Tibial nerve (tissue), 4 donors: ENCODE measurements at regions not wholly inside any gene's neighbourhood (a gene's known extent, or its start where the extent isn't known, plus 50 kb on each side); places are given as distances from the start of the nearest gene placed in this dataset.
A peak's percentile ranks its signal among the peaks of the same experiment; 100 is the strongest.

Experiments used
- DNase-seq, 2 donors: peaks; one replicate each; pipeline ENCODE4 v3.0.0-alpha.2; 2019; ENCODE audit warnings: low spot score in 2 of 2
- H3K27ac ChIP-seq, 4 donors: fragments of 200-600 bp; sonication (generic) in 3 of 4; one replicate each; pipeline ENCODE4 v1.5.1; 2017 to 2019; ENCODE audit warnings: mild to moderate bottlenecking in 1 of 4
- H3K27me3 ChIP-seq, 2 donors: fragments of 200-600 bp; sonication (generic) in 1 of 2; one replicate each; pipeline versions ENCODE4 v1.5.1 to v1.6.0; 2017 to 2019
- H3K36me3 ChIP-seq, 3 donors: fragments of 200-600 bp; sonication (generic); one replicate each; pipeline ENCODE4 v1.5.1; 2018 to 2019
- H3K4me1 ChIP-seq, 4 donors: fragments of 200-600 bp; sonication (generic) in 3 of 4; one replicate each; pipeline ENCODE4 v1.5.1; 2017 to 2019
- H3K4me3 ChIP-seq, 4 donors: fragments of 200-600 bp; sonication (generic) in 3 of 4; one replicate each; pipeline ENCODE4 v1.5.1; 2017 to 2019; ENCODE audit warnings: mild to moderate bottlenecking in 1 of 4, moderate library complexity in 1 of 4
- H3K9me3 ChIP-seq, 4 donors: fragments of 200-600 bp; sonication (generic) in 3 of 4; one replicate each; pipeline ENCODE4 v1.5.1; 2017 to 2019
- CTCF ChIP-seq, 5 experiments: fragments of 200-600 bp in 3 of 5; fragments of 450-650 bp in 2 of 5; sonication (generic) in 3 of 5; IDR thresholded peaks; one replicate each; pipeline ENCODE4 v1.5.1; 2016 to 2019; ENCODE audit warnings: antibody characterized with exemption in 5 of 5, mild to moderate bottlenecking in 3 of 5, moderate library complexity in 2 of 5
- EP300 ChIP-seq, 2 donors: sonication (generic); formaldehyde crosslinking; IDR thresholded peaks; one replicate each; pipeline ENCODE4 v1.6.1; 2017; ENCODE audit warnings: antibody characterized with exemption in 2 of 2, mild to moderate bottlenecking in 1 of 2
- POLR2A ChIP-seq, 2 donors: fragments of 450-650 bp; IDR thresholded peaks; one replicate each; pipeline ENCODE4 v1.6.1; 2017; ENCODE audit warnings: antibody characterized with exemption in 2 of 2, mild to moderate bottlenecking in 2 of 2, moderate library complexity in 2 of 2
- WGBS, 2 donors: methylation state at CpG; one replicate each; pipeline ENCODE4 v1.1.5; 2018; 5-methylcytosine and 5-hydroxymethylcytosine counted together

GRCh38 chr17:81345228-81346089 lies 49.8 kb upstream of the BAHCC1 start:
- DNase-seq, result peak; percentile 66 to 75

More at GRCh38 chr17:81345228-81346089, 49.8 kb upstream of the BAHCC1 start:
- TF ChIP-seq CTCF (IDR thresholded peaks at IDR 0.05) (peak in 3 of 5 experiments; percentile 25 to 76 (median 74)), POLR2A (IDR thresholded peaks at IDR 0.05) (peak; percentile 49 to 77), EP300 (IDR thresholded peaks at IDR 0.05) (peak in 1 of 2 donors; percentile 79)
- WGBS, 2 donors, result 0 to 1% methylated on average over 27 to 69 of the region's 95 CpGs
- Histone ChIP-seq H3K4me3 (peak overlapping the region; percentile 75 to 88 (median 83)), H3K27me3 (no peaks in the 10 kb centered on the region), H3K4me1 (peaks cover 0 to 36% (median 17%) of the 10 kb centered on the region in 4 donors), H3K9me3 (no peaks in the 10 kb centered on the region), H3K36me3 (no peaks in the 10 kb centered on the region), H3K27ac (peak overlapping the region; percentile 94 to 99 (median 96))
